ENCODE measurements at regions not wholly inside any gene's neighbourhood (a gene's known extent, or its start where the extent isn't known, plus 50 kb on each side); places are given as distances from the start of the nearest gene placed in this dataset.
"Not testable (repeated sequence)": the region's sequence is repeated elsewhere in the genome, so short reads cannot be mapped to it uniquely, and the experiment has no call there.

DNA sequence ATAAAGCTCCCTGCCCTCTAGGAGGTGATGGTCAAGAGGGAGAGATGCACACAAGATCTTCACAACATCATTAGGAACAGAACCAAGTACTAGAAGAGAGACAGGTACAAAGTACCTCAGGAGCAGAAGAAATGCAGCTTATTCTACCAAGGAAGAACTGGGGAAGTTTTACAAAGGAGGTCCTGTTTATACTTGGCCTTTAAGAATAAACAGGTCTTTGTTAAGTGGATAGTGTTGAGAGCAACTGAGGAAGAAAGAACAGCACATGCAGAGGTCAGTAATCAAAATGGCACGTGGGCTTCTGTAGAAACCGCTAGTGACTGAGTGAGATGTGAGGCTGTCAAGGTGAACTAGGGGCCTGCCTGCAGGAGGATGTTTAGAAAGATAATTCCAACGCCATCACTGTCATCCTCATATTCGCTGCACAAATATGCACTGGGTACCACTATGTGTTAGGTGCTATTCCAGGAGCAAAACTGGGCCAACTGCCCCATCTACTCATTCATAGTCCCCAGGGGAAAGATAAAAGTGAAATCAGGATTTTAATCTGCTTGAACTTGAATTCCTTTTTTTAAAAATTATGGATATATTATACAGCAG is 61.1 kb downstream of the ID4 start:
- no peaks in the 10 kb centered on the region for H3K27me3 ChIP-seq (ENCODE audit: low read length)
- H3K9ac ChIP-seq (ENCODE audit: low read length): no peak overlapping the region
- H2AFZ ChIP-seq (ENCODE audit: low read depth, low read length, severe bottlenecking): no peak overlapping the region
- H3F3A ChIP-seq (ENCODE audit: insufficient read depth): no peaks in the 10 kb centered on the region
- no peaks in the 10 kb centered on the region for H3K9me2 ChIP-seq (replicated peaks; ENCODE audit: insufficient read depth, low read length)
- H3K79me2 ChIP-seq (ENCODE audit: insufficient read depth, low read length): no peaks in the 10 kb centered on the region
- H3K4me3 ChIP-seq (ENCODE audit: insufficient read depth, low read length, poor library complexity, severe bottlenecking): no peak overlapping the region
- no peaks in the 10 kb centered on the region for H3K36me3 ChIP-seq (ENCODE audit: low read length)
- H4K20me1 ChIP-seq (ENCODE audit: low read depth, low read length): no peaks in the 10 kb centered on the region
- H3K27ac ChIP-seq (ENCODE audit: low read depth, low read length): no peak overlapping the region
- H3K9me3 ChIP-seq (ENCODE audit: insufficient read depth, low read length): no peaks in the 10 kb centered on the region
- TF ChIP-seq EZH2phosphoT487 (conservative IDR thresholded peaks at IDR 0.05; ENCODE audit: low read length) (no peak), CTCF (IDR thresholded peaks at IDR 0.05; ENCODE audit: insufficient read depth, low read length, poor library complexity, severe bottlenecking) (no peak)
- no peak overlapping the region for H3K4me2 ChIP-seq (ENCODE audit: low read depth, low read length, poor library complexity, severe bottlenecking)

GRCh38 chr6:19902201-19902600 is 65.0 kb downstream of the ID4 start:
- no peak for TF ChIP-seq CTCF (IDR thresholded peaks at IDR 0.05; ENCODE audit: insufficient read depth, low read length, poor library complexity, severe bottlenecking)
- no peak for TF ChIP-seq EZH2phosphoT487 (conservative IDR thresholded peaks at IDR 0.05; ENCODE audit: low read length)
- no peak overlapping the region for H3K4me2 ChIP-seq (ENCODE audit: low read depth, low read length, poor library complexity, severe bottlenecking)

GRCh38 chr6:19904408-19904807 is 67.2 kb downstream of the ID4 start:
- H3F3A ChIP-seq (ENCODE audit: insufficient read depth); H3K36me3 ChIP-seq (ENCODE audit: low read length); H3K27me3 ChIP-seq (ENCODE audit: low read length); H2AFZ ChIP-seq (ENCODE audit: low read depth, low read length, severe bottlenecking); H3K9me3 ChIP-seq (ENCODE audit: insufficient read depth, low read length); H3K9ac ChIP-seq (ENCODE audit: low read length); H3K79me2 ChIP-seq (ENCODE audit: insufficient read depth, low read length); H3K4me2 ChIP-seq (ENCODE audit: low read depth, low read length, poor library complexity, severe bottlenecking); H3K27ac ChIP-seq (ENCODE audit: low read depth, low read length); H3K4me3 ChIP-seq (ENCODE audit: insufficient read depth, low read length, poor library complexity, severe bottlenecking); H4K20me1 ChIP-seq (ENCODE audit: low read depth, low read length); H3K9me2 ChIP-seq (replicated peaks; ENCODE audit: insufficient read depth, low read length): not testable (repeated sequence)

More at GRCh38 chr6:19902201-19902600, 65.0 kb downstream of the ID4 start:
- H3K4me3 ChIP-seq (ENCODE audit: insufficient read depth, low read length, poor library complexity, severe bottlenecking): no peak overlapping the region
- H3K27me3 ChIP-seq (ENCODE audit: low read length): no peaks in the 10 kb centered on the region
- H4K20me1 ChIP-seq (ENCODE audit: low read depth, low read length): no peaks in the 10 kb centered on the region
- no peak overlapping the region for H3K9ac ChIP-seq (ENCODE audit: low read length)
- H3K27ac ChIP-seq (ENCODE audit: low read depth, low read length): no peak overlapping the region
- H3K9me2 ChIP-seq (replicated peaks; ENCODE audit: insufficient read depth, low read length): no peaks in the 10 kb centered on the region
- H3K36me3 ChIP-seq (ENCODE audit: low read length): no peaks in the 10 kb centered on the region
- no peaks in the 10 kb centered on the region for H3K9me3 ChIP-seq (ENCODE audit: insufficient read depth, low read length)
- no peaks in the 10 kb centered on the region for H3F3A ChIP-seq (ENCODE audit: insufficient read depth)
- no peaks in the 10 kb centered on the region for H3K79me2 ChIP-seq (ENCODE audit: insufficient read depth, low read length)
- no peak overlapping the region for H2AFZ ChIP-seq (ENCODE audit: low read depth, low read length, severe bottlenecking)

DNA sequence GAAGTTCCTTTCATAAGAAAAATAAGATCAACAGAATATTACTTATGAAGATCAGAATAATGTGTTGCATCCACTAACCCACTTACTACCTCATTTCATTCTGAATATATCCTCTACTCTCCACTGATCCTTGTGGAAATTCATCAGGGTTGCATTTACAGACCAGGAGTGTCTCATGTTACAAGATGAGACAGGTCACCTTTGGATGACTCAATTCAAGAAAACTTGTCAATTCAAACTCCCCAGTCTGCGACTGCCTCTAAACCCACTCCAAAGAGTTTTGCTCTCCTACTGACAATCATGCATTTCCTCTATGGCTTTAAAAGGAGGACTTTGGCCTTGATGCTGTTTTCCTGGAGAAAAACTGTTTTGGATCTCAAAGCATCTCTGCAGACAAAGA is 68.4 kb downstream of the ID4 start:
- no peak overlapping the region for H3K27ac ChIP-seq (ENCODE audit: low read depth, low read length)

More for the DNA sequence above, 68.4 kb downstream of the ID4 start:
- Histone ChIP-seq H3K79me2 (ENCODE audit: insufficient read depth, low read length) (no peaks in the 10 kb centered on the region), H3K36me3 (ENCODE audit: low read length) (no peaks in the 10 kb centered on the region), H3K9ac (ENCODE audit: low read length) (no peak overlapping the region), H2AFZ (ENCODE audit: low read depth, low read length, severe bottlenecking) (no peak overlapping the region), H3F3A (ENCODE audit: insufficient read depth) (no peaks in the 10 kb centered on the region), H3K4me2 (ENCODE audit: low read depth, low read length, poor library complexity, severe bottlenecking) (no peak overlapping the region), H3K9me2 (replicated peaks; ENCODE audit: insufficient read depth, low read length) (no peaks in the 10 kb centered on the region), H3K4me3 (ENCODE audit: insufficient read depth, low read length, poor library complexity, severe bottlenecking) (no peak overlapping the region), H4K20me1 (ENCODE audit: low read depth, low read length) (no peaks in the 10 kb centered on the region), H3K27me3 (ENCODE audit: low read length) (no peaks in the 10 kb centered on the region), H3K9me3 (ENCODE audit: insufficient read depth, low read length) (no peaks in the 10 kb centered on the region)
- TF ChIP-seq CTCF (IDR thresholded peaks at IDR 0.05; ENCODE audit: insufficient read depth, low read length, poor library complexity, severe bottlenecking): no peak
- no peak for TF ChIP-seq EZH2phosphoT487 (conservative IDR thresholded peaks at IDR 0.05; ENCODE audit: low read length)
